Right lobe of liver (tissue), 6 donors: ENCODE measurements at regions not wholly inside any gene's neighbourhood (a gene's known extent, or its start where the extent isn't known, plus 50 kb on each side); places are given as distances from the start of the nearest gene placed in this dataset.

ENCODE experiments used
- ATAC-seq, 4 donors: fragments of 200-7000 bp; cut with Tn5 transposase; one replicate each; pipeline ENCODE4 v1.9.1; 2020; ENCODE audit warnings: mild to moderate bottlenecking in 4 of 4, moderate library complexity in 4 of 4
- DNase-seq, 3 donors: peaks; one replicate each; pipeline ENCODE4 v3.0.0-alpha.2; 2020
- H3K27ac ChIP-seq, 3 donors: fragments of 200-600 bp; one replicate each; pipeline ENCODE4 v1.8.0; 2022
- H3K27me3 ChIP-seq, 2 donors: fragments of 200-600 bp; one replicate each; pipeline ENCODE4 v1.8.0; 2022
- H3K36me3 ChIP-seq, 4 donors: fragments of 200-600 bp; sonication (generic) in 1 of 4; one replicate each; pipeline versions ENCODE4 v1.5.1 to v1.8.0; 2017 to 2022; ENCODE audit warnings: control low read depth in 1 of 4
- H3K4me1 ChIP-seq, 4 donors: fragments of 200-600 bp; sonication (generic) in 1 of 4; one replicate each; pipeline versions ENCODE4 v1.5.1 to v1.8.0; 2017 to 2022; ENCODE audit warnings: control low read depth in 1 of 4
- H3K4me3 ChIP-seq, 3 donors: fragments of 200-600 bp; one replicate each; pipeline ENCODE4 v1.8.0; 2022
- H3K9me3 ChIP-seq, 4 donors: fragments of 200-600 bp; sonication (generic) in 1 of 4; one replicate each; pipeline versions ENCODE4 v1.5.1 to v1.8.0; 2017 to 2022; ENCODE audit warnings: control low read depth in 1 of 4
- POLR2A ChIP-seq: fragments of 450-650 bp; IDR thresholded peaks from one replicate; pipeline ENCODE4 v1.6.1; 2017; ENCODE audit warnings: antibody characterized with exemption, mild to moderate bottlenecking
- WGBS: methylation state at CpG from one replicate; pipeline ENCODE4 v1.1.6; 2018; ENCODE audit warnings: low coverage, low lambda C conversion rate; ENCODE audit not compliant: insufficient coverage; ENCODE audit errors: missing lambda C conversion rate; 5-methylcytosine and 5-hydroxymethylcytosine counted together
- intact Hi-C, 2 donors: fragments of 100-400 bp; cut with DNase I; formaldehyde crosslinking; loops; one replicate each; pipeline versions ENCODE4 v1.11.2 to v1.14.1; 2022
- TF ChIP-seq, protein P1 (sequence below), 4 donors: fragments of 200-600 bp in 3 of 4; fragments of 450-650 bp in 1 of 4; IDR thresholded peaks; one replicate each; pipeline versions ENCODE4 v1.5.1 to v1.8.0; 2016 to 2022; ENCODE audit warnings: antibody characterized with exemption in 4 of 4, mild to moderate bottlenecking in 2 of 4
- donor health status: DM: no; HTN: yes; CAD: no.
- donor health status: DM: no; HTN: no; CAD: no.
- donor health status: DM: no; HTN: no; CAD: no.
- donor health status: DM: no; HTN: yes; CAD: no.
- donor health status: DM: no; HTN: yes; CAD: no.

DNA sequence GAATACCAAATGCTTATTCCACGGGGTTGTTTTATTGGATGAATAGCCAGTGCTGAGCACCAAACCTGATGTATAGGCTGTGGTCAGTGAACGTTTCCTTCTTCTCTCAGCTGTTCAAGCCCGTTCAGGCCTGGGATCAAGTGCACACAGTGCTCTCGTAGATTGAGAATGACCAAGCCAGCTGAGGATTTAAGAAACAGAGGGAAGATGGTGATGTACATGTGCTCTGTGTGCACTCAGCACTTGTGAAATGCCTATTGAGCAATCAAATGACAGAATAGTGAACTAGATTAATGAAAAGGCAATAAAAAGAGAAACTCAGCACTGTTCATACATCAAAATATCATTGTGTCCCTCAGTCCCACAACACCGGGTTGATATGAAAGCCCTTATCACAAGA lies 302.5 kb downstream of the BMPER start:
- no peak overlapping the region for H3K27ac ChIP-seq
- TF ChIP-seq, protein P1, sequence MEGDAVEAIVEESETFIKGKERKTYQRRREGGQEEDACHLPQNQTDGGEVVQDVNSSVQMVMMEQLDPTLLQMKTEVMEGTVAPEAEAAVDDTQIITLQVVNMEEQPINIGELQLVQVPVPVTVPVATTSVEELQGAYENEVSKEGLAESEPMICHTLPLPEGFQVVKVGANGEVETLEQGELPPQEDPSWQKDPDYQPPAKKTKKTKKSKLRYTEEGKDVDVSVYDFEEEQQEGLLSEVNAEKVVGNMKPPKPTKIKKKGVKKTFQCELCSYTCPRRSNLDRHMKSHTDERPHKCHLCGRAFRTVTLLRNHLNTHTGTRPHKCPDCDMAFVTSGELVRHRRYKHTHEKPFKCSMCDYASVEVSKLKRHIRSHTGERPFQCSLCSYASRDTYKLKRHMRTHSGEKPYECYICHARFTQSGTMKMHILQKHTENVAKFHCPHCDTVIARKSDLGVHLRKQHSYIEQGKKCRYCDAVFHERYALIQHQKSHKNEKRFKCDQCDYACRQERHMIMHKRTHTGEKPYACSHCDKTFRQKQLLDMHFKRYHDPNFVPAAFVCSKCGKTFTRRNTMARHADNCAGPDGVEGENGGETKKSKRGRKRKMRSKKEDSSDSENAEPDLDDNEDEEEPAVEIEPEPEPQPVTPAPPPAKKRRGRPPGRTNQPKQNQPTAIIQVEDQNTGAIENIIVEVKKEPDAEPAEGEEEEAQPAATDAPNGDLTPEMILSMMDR (IDR thresholded peaks at IDR 0.05), result no peak
- no peak for TF ChIP-seq POLR2A
- no peak for ATAC-seq
- H3K4me3 ChIP-seq, result no peak overlapping the region
- H3K9me3 ChIP-seq, result no peaks in the 10 kb centered on the region
- DNase-seq, result no peak
- no peaks in the 10 kb centered on the region for H3K27me3 ChIP-seq
- 72% methylated on average over 5 of the region's 5 CpGs for WGBS
- intact Hi-C loops, result no loop called here
- H3K4me1 ChIP-seq, result no peaks in the 10 kb centered on the region
- no peaks in the 10 kb centered on the region for H3K36me3 ChIP-seq

DNA sequence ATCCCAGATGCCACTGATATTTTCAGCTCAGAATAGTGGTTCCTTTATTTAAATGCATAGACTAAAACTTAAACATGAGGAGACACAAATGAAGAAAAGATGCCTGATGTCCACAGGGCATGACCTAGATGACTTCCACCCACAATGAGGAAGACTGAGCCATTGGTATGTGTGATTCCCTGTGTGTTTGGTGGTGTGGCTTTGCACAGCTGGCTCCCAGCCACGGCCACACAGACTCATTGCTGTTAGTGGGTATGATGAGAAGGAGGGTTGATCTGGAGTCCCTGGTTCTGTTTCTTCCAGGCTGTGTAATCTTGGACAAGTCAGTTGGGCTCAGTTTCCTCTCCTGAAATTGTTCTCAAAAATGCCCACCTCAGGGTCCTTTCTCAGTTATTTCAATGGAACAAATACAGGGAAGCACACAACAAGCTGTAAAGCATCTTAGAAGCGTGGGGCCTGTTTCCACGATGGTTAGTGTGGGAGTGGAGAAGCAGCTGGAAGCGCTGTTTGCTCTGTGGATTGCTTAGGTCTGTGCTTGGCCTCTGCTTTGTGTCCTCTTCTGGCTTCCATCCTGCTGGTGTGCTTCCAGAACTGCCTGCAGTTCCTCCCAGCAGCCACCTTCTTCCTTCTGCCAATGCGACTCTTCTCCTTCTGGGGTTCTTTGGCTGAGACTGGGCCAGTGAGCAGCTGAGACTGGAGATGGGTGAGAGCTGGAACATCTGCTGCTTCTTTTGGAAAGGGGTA lies 303.7 kb downstream of the BMPER start:
- H3K4me3 ChIP-seq, result no peak overlapping the region
- no peak overlapping the region for H3K27ac ChIP-seq
- TF ChIP-seq, protein P1 (IDR thresholded peaks at IDR 0.05), result no peak
- no peak for TF ChIP-seq POLR2A
- intact Hi-C loops, result no loop called here
- ATAC-seq (no peak), DNase-seq (no peak)
- H3K4me1 ChIP-seq, result no peaks in the 10 kb centered on the region
- 67% methylated on average over 5 of the region's 5 CpGs for WGBS
- H3K36me3 ChIP-seq, result no peaks in the 10 kb centered on the region
- no peaks in the 10 kb centered on the region for H3K9me3 ChIP-seq
- no peaks in the 10 kb centered on the region for H3K27me3 ChIP-seq

DNA sequence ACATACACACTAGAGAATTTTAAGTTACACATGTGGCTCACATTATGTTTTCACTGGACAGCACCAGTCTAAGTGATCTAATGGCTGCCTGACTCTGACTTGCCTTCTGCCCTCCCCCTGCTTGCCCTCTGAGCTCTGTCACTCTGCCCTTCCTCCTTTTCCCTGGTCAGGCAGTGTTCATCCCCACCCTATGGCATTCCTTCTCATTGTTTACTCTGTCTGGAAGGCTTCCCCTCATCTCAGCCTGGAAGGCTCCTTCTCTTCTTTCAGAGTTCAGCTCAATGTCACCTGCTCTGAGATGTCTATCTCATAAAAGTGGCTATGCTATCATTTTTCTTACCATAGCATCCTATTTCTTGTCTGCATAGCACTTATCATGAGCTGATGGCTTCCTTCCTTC lies 305.7 kb downstream of the BMPER start:
- ATAC-seq, result no peak
- no peaks in the 10 kb centered on the region for H3K36me3 ChIP-seq
- intact Hi-C loops, result no loop called here
- no peaks in the 10 kb centered on the region for H3K9me3 ChIP-seq
- no peak for DNase-seq
- no peak for TF ChIP-seq POLR2A
- TF ChIP-seq, protein P1 (IDR thresholded peaks at IDR 0.05), result no peak
- no peaks in the 10 kb centered on the region for H3K27me3 ChIP-seq
- H3K4me1 ChIP-seq, result no peaks in the 10 kb centered on the region
- H3K4me3 ChIP-seq, result no peak overlapping the region
- H3K27ac ChIP-seq, result no peak overlapping the region

DNA sequence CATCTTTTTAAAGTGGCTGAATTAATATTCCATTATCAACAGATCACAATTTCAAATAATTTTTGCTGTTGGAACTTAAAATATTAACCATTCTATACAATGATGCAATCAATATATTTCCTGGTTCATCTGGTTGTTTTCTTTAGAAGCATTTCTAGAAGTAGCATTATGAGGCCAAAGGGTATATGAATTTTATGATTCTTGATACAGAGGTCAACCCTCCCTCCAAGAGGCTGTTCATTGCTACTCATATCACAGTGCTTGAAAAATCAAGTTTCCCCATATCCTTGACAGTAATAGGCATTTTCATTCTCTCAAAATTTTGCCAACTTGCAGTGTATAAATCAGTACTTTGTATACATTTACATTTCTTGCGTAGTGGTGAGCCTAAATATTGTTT lies 312.6 kb downstream of the BMPER start:
- H3K36me3 ChIP-seq, result no peaks in the 10 kb centered on the region
- no peaks in the 10 kb centered on the region for H3K27me3 ChIP-seq
- H3K27ac ChIP-seq, result no peak overlapping the region
- H3K4me3 ChIP-seq, result no peak overlapping the region
- DNase-seq (no peak), ATAC-seq (no peak)
- intact Hi-C loops, result no loop called here
- no peaks in the 10 kb centered on the region for H3K9me3 ChIP-seq
- H3K4me1 ChIP-seq, result no peaks in the 10 kb centered on the region
- whole genome bisulfite sequencing, result 100% methylated on average over 1 of the region's 1 CpG
- TF ChIP-seq, protein P1 (IDR thresholded peaks at IDR 0.05), result no peak
- TF ChIP-seq POLR2A, result no peak
